SK-N-MC (cell line): ENCODE measurements at regions not wholly inside any gene's neighbourhood (a gene's known extent, or its start where the extent isn't known, plus 50 kb on each side); places are given as distances from the start of the nearest gene placed in this dataset.

Source experiments
- EZH2 ChIP-seq: fragments of 200-600 bp; sonication (generic); IDR thresholded peaks from one replicate; pipeline ENCODE4 v1.6.1; 2017; ENCODE audit warnings: antibody characterized with exemption
- POLR2AphosphoS5 ChIP-seq: IDR thresholded peaks from 2 replicates; pipeline ENCODE4 v1.6.1; 2012; ENCODE audit warnings: mild to moderate bottlenecking, low read depth, low read length, borderline replicate concordance

DNA sequence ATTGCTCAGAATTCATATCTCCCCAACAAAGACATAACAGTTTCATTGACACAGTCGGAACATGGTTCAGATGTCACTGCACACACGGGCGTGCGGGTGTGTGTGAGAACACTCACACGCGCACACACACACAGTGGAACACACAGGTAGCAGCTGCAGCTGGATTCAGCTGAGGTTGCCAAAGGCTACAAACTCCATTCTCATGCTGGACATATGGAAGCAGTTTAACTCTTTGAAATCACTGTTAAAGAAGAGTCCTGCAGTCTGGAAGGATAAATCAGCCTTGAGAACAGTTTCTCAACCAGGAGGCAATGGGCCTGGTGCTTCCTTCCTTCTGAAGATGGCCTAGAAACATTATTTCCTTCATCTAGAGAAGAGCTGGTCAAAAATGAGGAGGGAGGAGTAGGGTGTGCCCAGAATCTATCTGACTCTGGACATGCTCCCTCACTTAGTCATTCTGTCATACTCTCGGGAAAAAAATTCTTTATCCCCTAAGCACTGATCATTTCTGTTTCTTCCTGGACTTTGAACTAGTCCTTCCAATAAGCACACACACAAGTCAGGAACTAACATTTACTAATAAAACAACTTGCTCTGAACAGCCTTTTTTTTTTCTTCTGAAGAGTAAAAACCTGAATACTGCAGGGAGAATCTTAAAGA lies 160.6 kb downstream of the ZDHHC21 start:
- TF ChIP-seq POLR2AphosphoS5 (no peak), EZH2 (no peak)
